ENCODE measurements at regions not wholly inside any gene's neighbourhood (a gene's known extent, or its start where the extent isn't known, plus 50 kb on each side); places are given as distances from the start of the nearest gene placed in this dataset.
"Not testable (repeated sequence)": the region's sequence is repeated elsewhere in the genome, so short reads cannot be mapped to it uniquely, and the experiment has no call there.

- no peak for DNase-seq
These were observed 337.5 kb downstream of the EPHA7 start for GRCh38 chr6:93081901-93082300.

GRCh38 chr6:93079061-93079460 is 340.3 kb downstream of the EPHA7 start:
- DNase-seq, result no peak

- DNase-seq, result no peak
These were observed 345.5 kb downstream of the EPHA7 start for GRCh38 chr6:93073811-93074210.

GRCh38 chr6:93069856-93070255 is 349.5 kb downstream of the EPHA7 start:
- no peak for DNase-seq

GRCh38 chr6:93059911-93060310 is 359.4 kb downstream of the EPHA7 start:
- no peak for DNase-seq

GRCh38 chr6:93057584-93057983 is 361.8 kb downstream of the EPHA7 start:
- no peak for DNase-seq

GRCh38 chr6:93048381-93048780 is 371.0 kb downstream of the EPHA7 start:
- no peak for DNase-seq

GRCh38 chr6:93047033-93047432 is 372.3 kb downstream of the EPHA7 start:
- no peak for DNase-seq

- no peak for DNase-seq
These were observed 374.2 kb downstream of the EPHA7 start for GRCh38 chr6:93045156-93045555.

GRCh38 chr6:93040375-93040774 is 379.0 kb downstream of the EPHA7 start:
- no peak for DNase-seq

GRCh38 chr6:93036835-93037234 is 382.5 kb downstream of the EPHA7 start:
- DNase-seq, result no peak

- no peak for DNase-seq
These were observed 383.6 kb downstream of the EPHA7 start for GRCh38 chr6:93035756-93036155.

- DNase-seq, result no peak
These were observed 398.0 kb downstream of the EPHA7 start for GRCh38 chr6:93021235-93021915.

GRCh38 chr6:93017626-93018025 is 401.7 kb downstream of the EPHA7 start:
- DNase-seq, result no peak

- no peak for DNase-seq
These were observed 402.1 kb downstream of the EPHA7 start for GRCh38 chr6:93017213-93017612.

- no peak for DNase-seq
These were observed 406.3 kb downstream of the EPHA7 start for GRCh38 chr6:93013054-93013453.

- no peak for DNase-seq
These were observed 411.0 kb downstream of the EPHA7 start for GRCh38 chr6:93008375-93008774.

- no peak for DNase-seq
These were observed 429.7 kb downstream of the EPHA7 start for GRCh38 chr6:92989656-92990055.

GRCh38 chr6:92979281-92979680 is 440.1 kb downstream of the EPHA7 start:
- DNase-seq, result no peak

GRCh38 chr6:92977018-92977417 is 442.3 kb downstream of the EPHA7 start:
- DNase-seq, result no peak

- DNase-seq, result no peak
These were observed 452.0 kb downstream of the EPHA7 start for GRCh38 chr6:92967362-92967761.

- DNase-seq, result no peak
These were observed 456.5 kb downstream of the EPHA7 start for GRCh38 chr6:92962846-92963245.

- DNase-seq, result not testable (repeated sequence)
These were observed 467.2 kb downstream of the EPHA7 start for GRCh38 chr6:92952111-92952510.

GRCh38 chr6:92945799-92946198 is 473.6 kb downstream of the EPHA7 start:
- no peak for DNase-seq

- DNase-seq, result no peak
These were observed 475.2 kb downstream of the EPHA7 start for GRCh38 chr6:92944132-92944531.
